ENCODE measurements at regions not wholly inside any gene's neighbourhood (a gene's known extent, or its start where the extent isn't known, plus 50 kb on each side); places are given as distances from the start of the nearest gene placed in this dataset.
"Not testable (repeated sequence)": the region's sequence is repeated elsewhere in the genome, so short reads cannot be mapped to it uniquely, and the experiment has no call there.

- Histone ChIP-seq H3K4me1 (no peaks in the 10 kb centered on the region; the same call in 1 of the 2 replicates), H3K27me3 (no peaks in the 10 kb centered on the region), H3K9me3 (no peaks in the 10 kb centered on the region), H3K4me3 (ENCODE audit: low read depth, low read length) (no peak overlapping the region), H3K36me3 (no peaks in the 10 kb centered on the region)
- TF ChIP-seq CTCF (IDR thresholded peaks at IDR 0.05; ENCODE audit: low read depth, low read length) = no peak
- no peak for DNase-seq
Measured at GRCh38 chr21:23939369-23940065, 1667.8 kb downstream of the MRPL39 start.

GRCh38 chr21:23936991-23937390, 1670.3 kb downstream of the MRPL39 start:
- no peak for DNase-seq
- Histone ChIP-seq H3K4me3 (ENCODE audit: low read depth, low read length) (no peak overlapping the region), H3K9me3 (no peaks in the 10 kb centered on the region), H3K27me3 (no peaks in the 10 kb centered on the region), H3K4me1 (no peaks in the 10 kb centered on the region; the same call in 1 of the 2 replicates), H3K36me3 (no peaks in the 10 kb centered on the region)
- no peak for TF ChIP-seq CTCF (IDR thresholded peaks at IDR 0.05; ENCODE audit: low read depth, low read length)

- no peak overlapping the region for H3K4me3 ChIP-seq (ENCODE audit: low read depth, low read length)
- H3K27me3 ChIP-seq = no peaks in the 10 kb centered on the region
- H3K36me3 ChIP-seq = no peaks in the 10 kb centered on the region
- no peaks in the 10 kb centered on the region for H3K4me1 ChIP-seq
- H3K9me3 ChIP-seq = no peaks in the 10 kb centered on the region
- peak; percentile 89 for TF ChIP-seq CTCF (IDR thresholded peaks at IDR 0.05; ENCODE audit: low read depth, low read length)
- DNase-seq = peak; percentile 57
Measured at GRCh38 chr21:23936224-23936623, 1671.1 kb downstream of the MRPL39 start.

GRCh38 chr21:23930565-23930964, 1676.7 kb downstream of the MRPL39 start:
- Histone ChIP-seq H3K4me3 (ENCODE audit: low read depth, low read length) (no peak overlapping the region), H3K9me3 (no peaks in the 10 kb centered on the region), H3K36me3 (no peaks in the 10 kb centered on the region), H3K27me3 (no peaks in the 10 kb centered on the region), H3K4me1 (no peaks in the 10 kb centered on the region)
- DNase-seq = no peak
- TF ChIP-seq CTCF (IDR thresholded peaks at IDR 0.05; ENCODE audit: low read depth, low read length) = no peak

- H3K9me3 ChIP-seq; H3K4me3 ChIP-seq (ENCODE audit: low read depth, low read length); H3K36me3 ChIP-seq; H3K27me3 ChIP-seq; DNase-seq; H3K4me1 ChIP-seq: not testable (repeated sequence)
Measured at GRCh38 chr21:23926430-23926829, 1680.9 kb downstream of the MRPL39 start.

GRCh38 chr21:23921670-23922418, 1685.4 kb downstream of the MRPL39 start:
- no peaks in the 10 kb centered on the region for H3K27me3 ChIP-seq
- no peak overlapping the region for H3K4me3 ChIP-seq (ENCODE audit: low read depth, low read length)
- no peak for TF ChIP-seq CTCF (IDR thresholded peaks at IDR 0.05; ENCODE audit: low read depth, low read length)
- no peaks in the 10 kb centered on the region for H3K4me1 ChIP-seq
- no peaks in the 10 kb centered on the region for H3K9me3 ChIP-seq
- DNase-seq = no peak
- H3K36me3 ChIP-seq = no peaks in the 10 kb centered on the region
